GM19239 (cell line): ENCODE measurements at regions not wholly inside any gene's neighbourhood (a gene's known extent, or its start where the extent isn't known, plus 50 kb on each side); places are given as distances from the start of the nearest gene placed in this dataset.
"Not testable (repeated sequence)": the region's sequence is repeated elsewhere in the genome, so short reads cannot be mapped to it uniquely, and the experiment has no call there.

Experiments
- DNase-seq: peaks from one replicate; pipeline ENCODE4 v3.0.0; 2011; ENCODE audit warnings: low spot score; ENCODE audit not compliant: insufficient read length
- FAIRE-seq: peaks from 2 replicates; lab custom pipeline; 2011; peaks lifted over from hg19 to GRCh38; lab: Jason Lieb, UNC

- DNase-seq (no peak), FAIRE-seq (no peak)
Measured at GRCh38 chr10:27391325-27391724, 112.8 kb upstream of the RAB18 start.

GRCh38 chr10:27390681-27391080 lies 113.4 kb upstream of the RAB18 start:
- FAIRE-seq (no peak), DNase-seq (no peak)

GRCh38 chr10:27388761-27389399 lies 115.2 kb upstream of the RAB18 start:
- no peak for FAIRE-seq
- no peak for DNase-seq

- FAIRE-seq = no peak
- DNase-seq = no peak
Measured at GRCh38 chr10:27383595-27384542, 120.2 kb upstream of the RAB18 start.

GRCh38 chr10:27382176-27382575 lies 121.9 kb upstream of the RAB18 start:
- FAIRE-seq (no peak), DNase-seq (no peak)

- no peak for FAIRE-seq
- no peak for DNase-seq
Measured at GRCh38 chr10:27380929-27381358, 123.2 kb upstream of the RAB18 start.

GRCh38 chr10:27379041-27379440 lies 125.1 kb upstream of the RAB18 start:
- DNase-seq, FAIRE-seq: not testable (repeated sequence)

GRCh38 chr10:27373566-27374160 lies 130.4 kb upstream of the RAB18 start:
- DNase-seq (no peak), FAIRE-seq (no peak)

GRCh38 chr10:27372095-27372494 lies 131.5 kb upstream of the ACBD5 start:
- no peak for FAIRE-seq
- no peak for DNase-seq

- DNase-seq, FAIRE-seq: not testable (repeated sequence)
Measured at GRCh38 chr10:27371375-27371774, 130.8 kb upstream of the ACBD5 start.

GRCh38 chr10:27369880-27370279 lies 129.3 kb upstream of the ACBD5 start:
- no peak for DNase-seq
- FAIRE-seq = no peak

GRCh38 chr10:27368706-27369105 lies 128.1 kb upstream of the ACBD5 start:
- FAIRE-seq (no peak), DNase-seq (no peak)

GRCh38 chr10:27366769-27367168 lies 126.2 kb upstream of the ACBD5 start:
- DNase-seq (no peak), FAIRE-seq (no peak)

- no peak for FAIRE-seq
Measured at GRCh38 chr10:27364028-27364427, 123.4 kb upstream of the ACBD5 start.

GRCh38 chr10:27360581-27361172 lies 120.1 kb upstream of the ACBD5 start:
- peak; percentile 93 for FAIRE-seq
- peak; percentile 24 for DNase-seq

More at GRCh38 chr10:27364028-27364427, 123.4 kb upstream of the ACBD5 start:
- DNase-seq = no peak

GRCh38 chr10:27359792-27360355 lies 119.3 kb upstream of the ACBD5 start:
- FAIRE-seq = no peak
- DNase-seq = no peak

- DNase-seq = no peak
- FAIRE-seq = no peak
Measured at GRCh38 chr10:27356738-27357137, 116.1 kb upstream of the ACBD5 start.

- DNase-seq (no peak), FAIRE-seq (no peak)
Measured at GRCh38 chr10:27355918-27356573, 115.4 kb upstream of the ACBD5 start.

- FAIRE-seq = peak; percentile 96
Measured at GRCh38 chr10:27354643-27355270, 114.2 kb upstream of the ACBD5 start.

More at GRCh38 chr10:27354643-27355270, 114.2 kb upstream of the ACBD5 start:
- DNase-seq = peak; percentile 33
